ENCODE measurements at regions not wholly inside any gene's neighbourhood (a gene's known extent, or its start where the extent isn't known, plus 50 kb on each side); places are given as distances from the start of the nearest gene placed in this dataset.

DNA sequence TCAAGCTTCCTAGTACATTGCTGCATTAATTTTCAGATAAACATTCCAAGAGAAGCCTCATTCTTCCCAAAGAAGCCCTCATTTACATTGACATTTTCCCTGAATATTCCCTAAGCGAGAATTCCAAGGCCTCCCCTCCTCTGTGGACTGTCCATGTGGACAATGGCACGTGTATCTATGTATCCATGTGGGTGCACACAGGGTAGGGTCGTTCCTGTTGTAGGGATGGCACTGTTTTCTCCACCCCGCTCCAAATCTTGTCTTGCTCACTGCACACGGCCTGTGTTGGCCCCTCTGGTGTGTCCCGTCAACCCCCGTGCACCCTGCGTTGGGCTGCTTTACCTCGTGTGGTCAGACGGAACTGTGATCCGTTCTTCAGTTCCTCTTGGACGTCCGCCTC lies 104.7 kb upstream of the IRX2 start:
- no peaks in the 10 kb centered on the region for H3K9me2 ChIP-seq (ENCODE audit: insufficient read depth)
- TF ChIP-seq, protein P1, sequence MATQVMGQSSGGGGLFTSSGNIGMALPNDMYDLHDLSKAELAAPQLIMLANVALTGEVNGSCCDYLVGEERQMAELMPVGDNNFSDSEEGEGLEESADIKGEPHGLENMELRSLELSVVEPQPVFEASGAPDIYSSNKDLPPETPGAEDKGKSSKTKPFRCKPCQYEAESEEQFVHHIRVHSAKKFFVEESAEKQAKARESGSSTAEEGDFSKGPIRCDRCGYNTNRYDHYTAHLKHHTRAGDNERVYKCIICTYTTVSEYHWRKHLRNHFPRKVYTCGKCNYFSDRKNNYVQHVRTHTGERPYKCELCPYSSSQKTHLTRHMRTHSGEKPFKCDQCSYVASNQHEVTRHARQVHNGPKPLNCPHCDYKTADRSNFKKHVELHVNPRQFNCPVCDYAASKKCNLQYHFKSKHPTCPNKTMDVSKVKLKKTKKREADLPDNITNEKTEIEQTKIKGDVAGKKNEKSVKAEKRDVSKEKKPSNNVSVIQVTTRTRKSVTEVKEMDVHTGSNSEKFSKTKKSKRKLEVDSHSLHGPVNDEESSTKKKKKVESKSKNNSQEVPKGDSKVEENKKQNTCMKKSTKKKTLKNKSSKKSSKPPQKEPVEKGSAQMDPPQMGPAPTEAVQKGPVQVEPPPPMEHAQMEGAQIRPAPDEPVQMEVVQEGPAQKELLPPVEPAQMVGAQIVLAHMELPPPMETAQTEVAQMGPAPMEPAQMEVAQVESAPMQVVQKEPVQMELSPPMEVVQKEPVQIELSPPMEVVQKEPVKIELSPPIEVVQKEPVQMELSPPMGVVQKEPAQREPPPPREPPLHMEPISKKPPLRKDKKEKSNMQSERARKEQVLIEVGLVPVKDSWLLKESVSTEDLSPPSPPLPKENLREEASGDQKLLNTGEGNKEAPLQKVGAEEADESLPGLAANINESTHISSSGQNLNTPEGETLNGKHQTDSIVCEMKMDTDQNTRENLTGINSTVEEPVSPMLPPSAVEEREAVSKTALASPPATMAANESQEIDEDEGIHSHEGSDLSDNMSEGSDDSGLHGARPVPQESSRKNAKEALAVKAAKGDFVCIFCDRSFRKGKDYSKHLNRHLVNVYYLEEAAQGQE (IDR thresholded peaks at IDR 0.05; ENCODE audit: unreplicated experiment), result no peak
- TF ChIP-seq ZNF114 (CRISPR knock-in tag; IDR thresholded peaks at IDR 0.05) (no peak), CREB1 (CRISPR knock-in tag; IDR thresholded peaks at IDR 0.05; ENCODE audit: low read depth) (no peak), NANOG (IDR thresholded peaks at IDR 0.05; ENCODE audit: borderline replicate concordance) (no peak), STAT1 (IDR thresholded peaks at IDR 0.05; ENCODE audit: unreplicated experiment) (no peak), EZH2phosphoT487 (IDR thresholded peaks at IDR 0.05; ENCODE audit: unreplicated experiment) (no peak), POLR2AphosphoS5 (IDR thresholded peaks at IDR 0.05; ENCODE audit: low read depth) (no peak), JUNB (IDR thresholded peaks at IDR 0.05; ENCODE audit: unreplicated experiment) (no peak), EZH2 (IDR thresholded peaks at IDR 0.05; ENCODE audit: low read depth, unreplicated experiment) (no peak), ZNF331 (CRISPR knock-in tag; IDR thresholded peaks at IDR 0.05; ENCODE audit: low read depth) (no peak)
- TF ChIP-seq, protein P2, sequence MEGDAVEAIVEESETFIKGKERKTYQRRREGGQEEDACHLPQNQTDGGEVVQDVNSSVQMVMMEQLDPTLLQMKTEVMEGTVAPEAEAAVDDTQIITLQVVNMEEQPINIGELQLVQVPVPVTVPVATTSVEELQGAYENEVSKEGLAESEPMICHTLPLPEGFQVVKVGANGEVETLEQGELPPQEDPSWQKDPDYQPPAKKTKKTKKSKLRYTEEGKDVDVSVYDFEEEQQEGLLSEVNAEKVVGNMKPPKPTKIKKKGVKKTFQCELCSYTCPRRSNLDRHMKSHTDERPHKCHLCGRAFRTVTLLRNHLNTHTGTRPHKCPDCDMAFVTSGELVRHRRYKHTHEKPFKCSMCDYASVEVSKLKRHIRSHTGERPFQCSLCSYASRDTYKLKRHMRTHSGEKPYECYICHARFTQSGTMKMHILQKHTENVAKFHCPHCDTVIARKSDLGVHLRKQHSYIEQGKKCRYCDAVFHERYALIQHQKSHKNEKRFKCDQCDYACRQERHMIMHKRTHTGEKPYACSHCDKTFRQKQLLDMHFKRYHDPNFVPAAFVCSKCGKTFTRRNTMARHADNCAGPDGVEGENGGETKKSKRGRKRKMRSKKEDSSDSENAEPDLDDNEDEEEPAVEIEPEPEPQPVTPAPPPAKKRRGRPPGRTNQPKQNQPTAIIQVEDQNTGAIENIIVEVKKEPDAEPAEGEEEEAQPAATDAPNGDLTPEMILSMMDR (conservative IDR thresholded peaks at IDR 0.05; ENCODE audit: low read depth in 2 of 2), result no peak
- TF ChIP-seq, protein P3, sequence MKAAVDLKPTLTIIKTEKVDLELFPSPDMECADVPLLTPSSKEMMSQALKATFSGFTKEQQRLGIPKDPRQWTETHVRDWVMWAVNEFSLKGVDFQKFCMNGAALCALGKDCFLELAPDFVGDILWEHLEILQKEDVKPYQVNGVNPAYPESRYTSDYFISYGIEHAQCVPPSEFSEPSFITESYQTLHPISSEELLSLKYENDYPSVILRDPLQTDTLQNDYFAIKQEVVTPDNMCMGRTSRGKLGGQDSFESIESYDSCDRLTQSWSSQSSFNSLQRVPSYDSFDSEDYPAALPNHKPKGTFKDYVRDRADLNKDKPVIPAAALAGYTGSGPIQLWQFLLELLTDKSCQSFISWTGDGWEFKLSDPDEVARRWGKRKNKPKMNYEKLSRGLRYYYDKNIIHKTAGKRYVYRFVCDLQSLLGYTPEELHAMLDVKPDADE (IDR thresholded peaks at IDR 0.05), result no peak
- TF ChIP-seq, protein P4, sequence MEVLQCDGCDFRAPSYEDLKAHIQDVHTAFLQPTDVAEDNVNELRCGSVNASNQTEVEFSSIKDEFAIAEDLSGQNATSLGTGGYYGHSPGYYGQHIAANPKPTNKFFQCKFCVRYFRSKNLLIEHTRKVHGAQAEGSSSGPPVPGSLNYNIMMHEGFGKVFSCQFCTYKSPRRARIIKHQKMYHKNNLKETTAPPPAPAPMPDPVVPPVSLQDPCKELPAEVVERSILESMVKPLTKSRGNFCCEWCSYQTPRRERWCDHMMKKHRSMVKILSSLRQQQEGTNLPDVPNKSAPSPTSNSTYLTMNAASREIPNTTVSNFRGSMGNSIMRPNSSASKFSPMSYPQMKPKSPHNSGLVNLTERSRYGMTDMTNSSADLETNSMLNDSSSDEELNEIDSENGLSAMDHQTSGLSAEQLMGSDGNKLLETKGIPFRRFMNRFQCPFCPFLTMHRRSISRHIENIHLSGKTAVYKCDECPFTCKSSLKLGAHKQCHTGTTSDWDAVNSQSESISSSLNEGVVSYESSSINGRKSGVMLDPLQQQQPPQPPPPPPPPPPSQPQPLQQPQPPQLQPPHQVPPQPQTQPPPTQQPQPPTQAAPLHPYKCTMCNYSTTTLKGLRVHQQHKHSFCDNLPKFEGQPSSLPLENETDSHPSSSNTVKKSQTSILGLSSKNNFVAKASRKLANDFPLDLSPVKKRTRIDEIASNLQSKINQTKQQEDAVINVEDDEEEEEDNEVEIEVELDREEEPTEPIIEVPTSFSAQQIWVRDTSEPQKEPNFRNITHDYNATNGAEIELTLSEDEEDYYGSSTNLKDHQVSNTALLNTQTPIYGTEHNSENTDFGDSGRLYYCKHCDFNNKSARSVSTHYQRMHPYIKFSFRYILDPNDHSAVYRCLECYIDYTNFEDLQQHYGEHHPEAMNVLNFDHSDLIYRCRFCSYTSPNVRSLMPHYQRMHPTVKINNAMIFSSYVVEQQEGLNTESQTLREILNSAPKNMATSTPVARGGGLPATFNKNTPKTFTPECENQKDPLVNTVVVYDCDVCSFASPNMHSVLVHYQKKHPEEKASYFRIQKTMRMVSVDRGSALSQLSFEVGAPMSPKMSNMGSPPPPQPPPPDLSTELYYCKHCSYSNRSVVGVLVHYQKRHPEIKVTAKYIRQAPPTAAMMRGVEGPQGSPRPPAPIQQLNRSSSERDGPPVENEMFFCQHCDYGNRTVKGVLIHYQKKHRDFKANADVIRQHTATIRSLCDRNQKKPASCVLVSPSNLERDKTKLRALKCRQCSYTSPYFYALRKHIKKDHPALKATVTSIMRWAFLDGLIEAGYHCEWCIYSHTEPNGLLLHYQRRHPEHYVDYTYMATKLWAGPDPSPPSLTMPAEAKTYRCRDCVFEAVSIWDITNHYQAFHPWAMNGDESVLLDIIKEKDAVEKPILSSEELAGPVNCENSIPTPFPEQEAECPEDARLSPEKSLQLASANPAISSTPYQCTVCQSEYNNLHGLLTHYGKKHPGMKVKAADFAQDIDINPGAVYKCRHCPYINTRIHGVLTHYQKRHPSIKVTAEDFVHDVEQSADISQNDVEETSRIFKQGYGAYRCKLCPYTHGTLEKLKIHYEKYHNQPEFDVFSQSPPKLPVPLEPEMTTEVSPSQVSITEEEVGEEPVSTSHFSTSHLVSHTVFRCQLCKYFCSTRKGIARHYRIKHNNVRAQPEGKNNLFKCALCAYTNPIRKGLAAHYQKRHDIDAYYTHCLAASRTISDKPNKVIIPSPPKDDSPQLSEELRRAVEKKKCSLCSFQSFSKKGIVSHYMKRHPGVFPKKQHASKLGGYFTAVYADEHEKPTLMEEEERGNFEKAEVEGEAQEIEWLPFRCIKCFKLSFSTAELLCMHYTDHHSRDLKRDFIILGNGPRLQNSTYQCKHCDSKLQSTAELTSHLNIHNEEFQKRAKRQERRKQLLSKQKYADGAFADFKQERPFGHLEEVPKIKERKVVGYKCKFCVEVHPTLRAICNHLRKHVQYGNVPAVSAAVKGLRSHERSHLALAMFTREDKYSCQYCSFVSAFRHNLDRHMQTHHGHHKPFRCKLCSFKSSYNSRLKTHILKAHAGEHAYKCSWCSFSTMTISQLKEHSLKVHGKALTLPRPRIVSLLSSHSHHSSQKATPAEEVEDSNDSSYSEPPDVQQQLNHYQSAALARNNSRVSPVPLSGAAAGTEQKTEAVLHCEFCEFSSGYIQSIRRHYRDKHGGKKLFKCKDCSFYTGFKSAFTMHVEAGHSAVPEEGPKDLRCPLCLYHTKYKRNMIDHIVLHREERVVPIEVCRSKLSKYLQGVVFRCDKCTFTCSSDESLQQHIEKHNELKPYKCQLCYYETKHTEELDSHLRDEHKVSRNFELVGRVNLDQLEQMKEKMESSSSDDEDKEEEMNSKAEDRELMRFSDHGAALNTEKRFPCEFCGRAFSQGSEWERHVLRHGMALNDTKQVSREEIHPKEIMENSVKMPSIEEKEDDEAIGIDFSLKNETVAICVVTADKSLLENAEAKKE (CRISPR knock-in tag; IDR thresholded peaks at IDR 0.05), result no peak
- H3K79me2 ChIP-seq (replicated peaks; ENCODE audit: insufficient read depth), result no peaks in the 10 kb centered on the region
- H3K27ac Mint-ChIP-seq, result no peak overlapping the region
- H3K36me3 Mint-ChIP-seq (ENCODE audit: low read depth), result no peaks in the 10 kb centered on the region
- no peaks in the 10 kb centered on the region for H3F3A ChIP-seq (replicated peaks; ENCODE audit: low read depth)
- H3K4me2 ChIP-seq, result no peak overlapping the region
- no peak overlapping the region for H3K4me3 ChIP-seq
- ATAC-seq, result no peak
- H3K27me3 Mint-ChIP-seq (ENCODE audit: insufficient read depth, low read depth, poor library complexity), result peaks cover 1% of the 10 kb centered on the region
- H2AFZ ChIP-seq, result no peak overlapping the region
- H3K9me3 Mint-ChIP-seq, result no peaks in the 10 kb centered on the region
- no peak overlapping the region for H3K4me3 Mint-ChIP-seq
- no peaks in the 10 kb centered on the region for H3K27me3 ChIP-seq (ENCODE audit: insufficient read depth)
- H3K27ac ChIP-seq (ENCODE audit: low read depth), result no peak overlapping the region
- no peak for DNase-seq (ENCODE audit: low spot score)
- no peaks in the 10 kb centered on the region for H4K20me1 ChIP-seq (replicated peaks; ENCODE audit: insufficient read depth)
- peaks cover 5% of the 10 kb centered on the region; the same call in 1 of the 3 replicates for H3K4me1 Mint-ChIP-seq
- H3K36me3 ChIP-seq (ENCODE audit: insufficient read depth), result no peaks in the 10 kb centered on the region
- H3K4me1 ChIP-seq (ENCODE audit: insufficient read depth), result no peaks in the 10 kb centered on the region
